ENCODE measurements at regions not wholly inside any gene's neighbourhood (a gene's known extent, or its start where the extent isn't known, plus 50 kb on each side); places are given as distances from the start of the nearest gene placed in this dataset.

DNA sequence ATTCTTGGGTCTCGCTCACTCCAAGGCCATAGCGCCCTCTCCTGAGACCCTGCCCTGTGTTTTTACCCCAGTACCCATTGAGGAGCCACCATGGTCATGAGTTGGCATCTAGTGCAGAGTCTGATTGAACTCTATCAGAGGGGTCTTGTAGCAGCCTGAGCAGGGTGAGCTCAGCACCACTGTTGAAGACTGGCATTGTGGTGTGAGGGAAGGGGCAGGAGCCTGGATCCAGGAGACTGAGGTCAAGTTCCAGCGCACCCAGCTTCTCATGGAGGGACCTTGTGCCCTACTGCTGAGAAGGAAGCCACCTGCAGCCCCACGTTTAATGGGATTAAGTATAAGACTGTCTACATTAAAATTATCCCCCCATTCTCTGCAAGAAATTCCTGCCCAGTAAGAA, 65.8 kb upstream of the LARS2 start:
- DNase-seq (ENCODE audit: low read depth, low spot score) = no peak
- Histone ChIP-seq H2AFZ (ENCODE audit: control insufficient read depth, low read length) (no peak overlapping the region), H3K4me1 (ENCODE audit: control insufficient read depth, extremely low read depth, insufficient read depth, low read length) (no peaks in the 10 kb centered on the region), H3K9me1 (ENCODE audit: control insufficient read depth, extremely low read depth, insufficient read depth, low read length) (no peaks in the 10 kb centered on the region), H3K9me3 (ENCODE audit: control insufficient read depth, low read depth, low read length) (no peaks in the 10 kb centered on the region), H3K9ac (ENCODE audit: control insufficient read depth, extremely low read depth, insufficient read depth, low read length) (no peak overlapping the region), H4K20me1 (ENCODE audit: control insufficient read depth, extremely low read depth, insufficient read depth, low read length) (no peaks in the 10 kb centered on the region), H3K79me2 (ENCODE audit: control insufficient read depth, insufficient read depth, low read length) (no peaks in the 10 kb centered on the region), H3K27me3 (ENCODE audit: control insufficient read depth, extremely low read depth, insufficient read depth, low read length) (peaks cover 16% of the 10 kb centered on the region), H3K4me2 (ENCODE audit: control insufficient read depth, extremely low read depth, insufficient read depth, low read depth, low read length) (no peak overlapping the region), H3K27ac (ENCODE audit: control insufficient read depth, insufficient read depth, low read length) (no peak overlapping the region), H3K36me3 (ENCODE audit: control insufficient read depth in 2 of 2, extremely low read depth in 1 of 2, insufficient read depth in 2 of 2, low read length in 2 of 2) (no peaks in the 10 kb centered on the region), H3K4me3 (ENCODE audit: control insufficient read depth in 2 of 3, extremely low read depth in 1 of 3, insufficient read depth in 2 of 3, low read depth in 1 of 3, low read length in 3 of 3) (no peak overlapping the region)
- dilution Hi-C loops (cut with MboI; ENCODE audit: extremely low pct_ligation_motif_present, low sequenced_read_pairs) = no loop called here
- no peak for FAIRE-seq
- TF ChIP-seq EZH2 (IDR thresholded peaks at IDR 0.05; ENCODE audit: low read length) = no peak
- TF ChIP-seq, protein P1, sequence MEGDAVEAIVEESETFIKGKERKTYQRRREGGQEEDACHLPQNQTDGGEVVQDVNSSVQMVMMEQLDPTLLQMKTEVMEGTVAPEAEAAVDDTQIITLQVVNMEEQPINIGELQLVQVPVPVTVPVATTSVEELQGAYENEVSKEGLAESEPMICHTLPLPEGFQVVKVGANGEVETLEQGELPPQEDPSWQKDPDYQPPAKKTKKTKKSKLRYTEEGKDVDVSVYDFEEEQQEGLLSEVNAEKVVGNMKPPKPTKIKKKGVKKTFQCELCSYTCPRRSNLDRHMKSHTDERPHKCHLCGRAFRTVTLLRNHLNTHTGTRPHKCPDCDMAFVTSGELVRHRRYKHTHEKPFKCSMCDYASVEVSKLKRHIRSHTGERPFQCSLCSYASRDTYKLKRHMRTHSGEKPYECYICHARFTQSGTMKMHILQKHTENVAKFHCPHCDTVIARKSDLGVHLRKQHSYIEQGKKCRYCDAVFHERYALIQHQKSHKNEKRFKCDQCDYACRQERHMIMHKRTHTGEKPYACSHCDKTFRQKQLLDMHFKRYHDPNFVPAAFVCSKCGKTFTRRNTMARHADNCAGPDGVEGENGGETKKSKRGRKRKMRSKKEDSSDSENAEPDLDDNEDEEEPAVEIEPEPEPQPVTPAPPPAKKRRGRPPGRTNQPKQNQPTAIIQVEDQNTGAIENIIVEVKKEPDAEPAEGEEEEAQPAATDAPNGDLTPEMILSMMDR (optimal IDR thresholded peaks at IDR 0.05 in 1 of 3, IDR thresholded peaks at IDR 0.05 in 1 of 3, conservative IDR thresholded peaks at IDR 0.05 in 1 of 3; ENCODE audit: extremely low read depth in 1 of 3, insufficient read depth in 2 of 3, low read length in 3 of 3) = no peak

DNA sequence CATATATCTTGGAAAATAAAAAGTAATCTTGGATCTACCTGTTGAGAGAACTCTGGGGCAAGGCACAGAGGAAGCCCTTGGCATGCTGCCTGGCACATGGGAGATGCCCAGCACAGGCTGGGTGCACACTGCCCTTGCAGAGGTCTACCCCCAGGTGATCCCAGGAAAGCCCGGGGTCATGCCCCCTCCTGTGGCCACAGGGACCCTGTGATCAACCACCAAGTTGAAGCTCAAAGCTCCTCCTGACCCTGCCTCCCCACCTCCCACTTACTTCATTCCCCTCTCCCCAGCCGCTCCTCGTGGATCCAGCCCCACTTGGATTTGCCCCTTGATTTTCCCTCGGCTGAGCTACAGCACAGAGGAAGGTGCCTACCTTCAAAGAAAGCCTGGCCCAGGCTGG, 62.7 kb upstream of the LARS2 start:
- Histone ChIP-seq H3K4me2 (ENCODE audit: control insufficient read depth, extremely low read depth, insufficient read depth, low read depth, low read length) (no peak overlapping the region), H2AFZ (ENCODE audit: control insufficient read depth, low read length) (no peak overlapping the region), H3K27me3 (ENCODE audit: control insufficient read depth, extremely low read depth, insufficient read depth, low read length) (peaks cover 19% of the 10 kb centered on the region), H3K4me1 (ENCODE audit: control insufficient read depth, extremely low read depth, insufficient read depth, low read length) (no peaks in the 10 kb centered on the region), H3K27ac (ENCODE audit: control insufficient read depth, insufficient read depth, low read length) (no peak overlapping the region), H3K9me3 (ENCODE audit: control insufficient read depth, low read depth, low read length) (no peaks in the 10 kb centered on the region), H3K4me3 (ENCODE audit: control insufficient read depth in 2 of 3, extremely low read depth in 1 of 3, insufficient read depth in 2 of 3, low read depth in 1 of 3, low read length in 3 of 3) (no peak overlapping the region), H3K9me1 (ENCODE audit: control insufficient read depth, extremely low read depth, insufficient read depth, low read length) (no peaks in the 10 kb centered on the region), H3K36me3 (ENCODE audit: control insufficient read depth in 2 of 2, extremely low read depth in 1 of 2, insufficient read depth in 2 of 2, low read length in 2 of 2) (no peaks in the 10 kb centered on the region), H3K79me2 (ENCODE audit: control insufficient read depth, insufficient read depth, low read length) (no peaks in the 10 kb centered on the region), H3K9ac (ENCODE audit: control insufficient read depth, extremely low read depth, insufficient read depth, low read length) (no peak overlapping the region), H4K20me1 (ENCODE audit: control insufficient read depth, extremely low read depth, insufficient read depth, low read length) (no peaks in the 10 kb centered on the region)
- no peak for TF ChIP-seq EZH2 (IDR thresholded peaks at IDR 0.05; ENCODE audit: low read length)
- TF ChIP-seq, protein P1 (optimal IDR thresholded peaks at IDR 0.05 in 1 of 3, IDR thresholded peaks at IDR 0.05 in 1 of 3, conservative IDR thresholded peaks at IDR 0.05 in 1 of 3; ENCODE audit: extremely low read depth in 1 of 3, insufficient read depth in 2 of 3, low read length in 3 of 3) = no peak
- no peak for DNase-seq (ENCODE audit: low read depth, low spot score)
- dilution Hi-C loops (cut with MboI; ENCODE audit: extremely low pct_ligation_motif_present, low sequenced_read_pairs) = no loop called here
- no peak for FAIRE-seq

Data from keratinocyte (primary cell).